GM12878 (cell line): ENCODE measurements at regions not wholly inside any gene's neighbourhood (a gene's known extent, or its start where the extent isn't known, plus 50 kb on each side); places are given as distances from the start of the nearest gene placed in this dataset.

ENCODE experiments used
- ATAC-seq: fragments of 200-7000 bp; cut with Tn5 transposase; 3 replicates; pipeline ENCODE4 v1.9.1; 2020; ENCODE audit warnings: mild to moderate bottlenecking, moderate library complexity
- BruUV-seq: library from RNA; stranded (reverse); fragments of 400-500 nt; replicated peaks from 2 replicates; lab custom pipeline; 2021; lab: Mats Ljungman, UMichigan
- CTCF ChIA-PET: fragments of 300-600 bp; sonication (Branson Sonifier 250); formaldehyde crosslinking; extraction: SDS; loops from one replicate; lab custom pipeline; 2021; ENCODE audit warnings: inconsistent platforms; lab: Yijun Ruan, JAX
- POLR2A ChIA-PET: fragments of 350-600 bp; formaldehyde crosslinking; extraction: SDS; loops from one replicate; lab custom pipeline; 2021; ENCODE audit warnings: inconsistent platforms; lab: Charles Lee
- RAD21 ChIA-PET: fragments of 300-600 bp; sonication (Branson Sonifier 250); formaldehyde crosslinking; loops from one replicate; lab custom pipeline; 2023; ENCODE audit warnings: antibody characterized with exemption; ENCODE audit not compliant: unreplicated experiment; lab: Charles Lee
- SMC1A ChIA-PET: fragments of 300-600 bp; sonication (Branson Sonifier 250); formaldehyde crosslinking; loops from one replicate; lab custom pipeline; 2023; ENCODE audit not compliant: unreplicated experiment, uncharacterized antibody; lab: Charles Lee
- DNase-seq: peaks from one replicate; pipeline ENCODE4 v3.0.0-alpha.2; 2011; ENCODE audit warnings: low read depth, low spot score
- FAIRE-seq: peaks from 3 replicates; lab custom pipeline; 2011; peaks lifted over from hg19 to GRCh38; lab: Jason Lieb, UNC
- H2AFZ ChIP-seq: 2 replicates; pipeline ENCODE4 v1.6.0; 2011; ENCODE audit warnings: low read depth, low read length, control low read depth; ENCODE audit not compliant: control insufficient read depth
- H3K27ac ChIP-seq: 2 replicates; pipeline ENCODE4 v1.5.1; 2011; ENCODE audit warnings: control low read depth; ENCODE audit not compliant: control insufficient read depth, insufficient read depth
- H3K27me3 ChIP-seq, 2 experiments: replicated peaks in 1 of 2; 2 replicates each; pipeline versions ENCODE4 v1.6.0 to v1.6.1; 2011; ENCODE audit warnings: low read length in 1 of 2; ENCODE audit not compliant: control insufficient read depth in 2 of 2, insufficient read depth in 2 of 2
- H3K36me3 ChIP-seq, 2 experiments: 2 replicates each; pipeline ENCODE4 v1.5.1; 2011; ENCODE audit warnings: low read length in 1 of 2; ENCODE audit not compliant: control insufficient read depth in 2 of 2, insufficient read depth in 2 of 2
- H3K4me1 ChIP-seq: 2 replicates; pipeline ENCODE4 v1.6.1; 2011; ENCODE audit warnings: mild to moderate bottlenecking, low read length, moderate library complexity, mixed read lengths; ENCODE audit not compliant: control insufficient read depth, insufficient read depth
- H3K4me2 ChIP-seq: 2 replicates; pipeline ENCODE4 v1.6.0; 2011; ENCODE audit warnings: control low read depth; ENCODE audit not compliant: control insufficient read depth, insufficient read depth
- H3K4me3 ChIP-seq: fragments of 200-600 bp; sonication (generic); 2 replicates; pipeline ENCODE4 v1.5.1; 2016
- H3K79me2 ChIP-seq: 2 replicates; pipeline ENCODE4 v1.6.0; 2011; ENCODE audit warnings: low read length; ENCODE audit not compliant: control insufficient read depth, insufficient read depth
- H3K9ac ChIP-seq: 2 replicates; pipeline ENCODE4 v1.8.0; 2011; ENCODE audit warnings: low read length, control low read depth, mixed read lengths; ENCODE audit not compliant: control insufficient read depth, insufficient read depth
- H3K9me3 ChIP-seq: replicated peaks from 3 replicates; pipeline ENCODE4 v1.5.1; 2011; ENCODE audit warnings: mild to moderate bottlenecking, low read length; ENCODE audit not compliant: control insufficient read depth, insufficient read depth
- H4K20me1 ChIP-seq: 2 replicates; pipeline ENCODE4 v1.6.0; 2011; ENCODE audit not compliant: control insufficient read depth, insufficient read depth
- CHD2 ChIP-seq: IDR thresholded peaks from 2 replicates; pipeline ENCODE4 v1.6.1; 2011; ENCODE audit warnings: low read depth, low read length, improper control_type of control experiment, borderline replicate concordance
- DPF2 ChIP-seq: fragments of 450-650 bp; IDR thresholded peaks from 2 replicates; pipeline ENCODE4 v1.6.1; 2017; ENCODE audit warnings: mild to moderate bottlenecking
- HDAC2 ChIP-seq: fragments of 200-600 bp; sonication (generic); IDR thresholded peaks from 2 replicates; pipeline ENCODE4 v1.6.1; 2017
- LARP7 ChIP-seq: fragments of 450-650 bp; IDR thresholded peaks from 2 replicates; pipeline ENCODE4 v1.6.1; 2017; ENCODE audit warnings: mild to moderate bottlenecking
- NFIC ChIP-seq: IDR thresholded peaks from 2 replicates; pipeline ENCODE4 v1.6.1; 2012; ENCODE audit warnings: low read depth, mild to moderate bottlenecking, inconsistent platforms, low read length, moderate library complexity
- PBX3 ChIP-seq: IDR thresholded peaks from 2 replicates; pipeline ENCODE4 v1.6.1; 2011; ENCODE audit warnings: mild to moderate bottlenecking, low read depth, low read length, moderate library complexity; ENCODE audit not compliant: insufficient replicate concordance
- SIX5 ChIP-seq: IDR thresholded peaks from 2 replicates; pipeline ENCODE4 v1.6.1; 2011; ENCODE audit warnings: mild to moderate bottlenecking, low read depth, low read length, moderate library complexity; ENCODE audit not compliant: severe bottlenecking
- SMAD1 ChIP-seq: fragments of 450-650 bp; IDR thresholded peaks from 2 replicates; pipeline ENCODE4 v1.6.1; 2018; ENCODE audit warnings: mild to moderate bottlenecking, low read depth; ENCODE audit not compliant: partially characterized antibody
- USF1 ChIP-seq: IDR thresholded peaks from 2 replicates; pipeline ENCODE4 v1.6.1; 2011; ENCODE audit warnings: borderline replicate concordance, low read depth, mild to moderate bottlenecking, moderate library complexity, mixed read lengths, low read length; ENCODE audit not compliant: insufficient read depth; ENCODE audit errors: extremely low read length
- ZNF24 ChIP-seq: fragments of 450-650 bp; IDR thresholded peaks from 2 replicates; pipeline ENCODE4 v1.6.1; 2017; ENCODE audit warnings: antibody characterized with exemption, mild to moderate bottlenecking
- WGBS: methylation state at CpG from one replicate; pipeline ENCODE4 v1.1.6; 2016; ENCODE audit warnings: low lambda C conversion rate; ENCODE audit not compliant: insufficient replicate concordance, insufficient coverage; ENCODE audit errors: missing lambda C conversion rate; 5-methylcytosine and 5-hydroxymethylcytosine counted together
- in situ Hi-C: fragments of 300-500 bp; cut with MboI; formaldehyde crosslinking; loops from 9 replicates; pipeline ENCODE4 v1.14.3; 2018; ENCODE audit warnings: mixed read lengths
- intact Hi-C: fragments of 100-400 bp; cut with micrococcal nuclease; formaldehyde crosslinking; loops from one replicate; pipeline ENCODE4 v1.14.2; 2022; ENCODE audit not compliant: unreplicated experiment

GRCh38 chr20:63122626-63123025 lies 93.3 kb downstream of the YTHDF1 start:
- Histone ChIP-seq H2AFZ (no peak overlapping the region), H4K20me1 (no peaks in the 10 kb centered on the region), H3K27ac (no peak overlapping the region), H3K27me3 (peaks cover 0 to 2% of the 10 kb centered on the region in 2 experiments; a peak in 1 of 4 replicates), H3K9ac (no peak overlapping the region), H3K36me3 (no peaks in the 10 kb centered on the region), H3K4me3 (no peak overlapping the region), H3K9me3 (no peaks in the 10 kb centered on the region), H3K79me2 (no peaks in the 10 kb centered on the region), H3K4me1 (no peaks in the 10 kb centered on the region), H3K4me2 (no peak overlapping the region)
- POLR2A ChIA-PET = no interaction called here
- intact Hi-C loops = no loop called here
- SMC1A ChIA-PET = no interaction called here
- ATAC-seq = no peak
- TF ChIP-seq HDAC2 = no peak
- TF ChIP-seq SIX5 = no peak
- no peak for TF ChIP-seq CHD2
- TF ChIP-seq NFIC = no peak
- TF ChIP-seq PBX3 = no peak
- no peak for TF ChIP-seq SMAD1
- no peak for TF ChIP-seq LARP7
- no peak for TF ChIP-seq USF1
- no peak for TF ChIP-seq ZNF24
- no peak for TF ChIP-seq DPF2
- no peak for DNase-seq
- no peak for FAIRE-seq
- WGBS = 18% methylated on average over 7 of the region's 7 CpGs
- CTCF ChIA-PET = no interaction called here
- RAD21 ChIA-PET = no interaction called here
- BruUV-seq = no TSS peak
- in situ Hi-C loops = no loop called here
